T1000 (cell line): ENCODE measurements at regions not wholly inside any gene's neighbourhood (a gene's known extent, or its start where the extent isn't known, plus 50 kb on each side); places are given as distances from the start of the nearest gene placed in this dataset.
"Not testable (repeated sequence)": the region's sequence is repeated elsewhere in the genome, so short reads cannot be mapped to it uniquely, and the experiment has no call there.

Source experiments
- DNase-seq: peaks from one replicate; lab custom pipeline; 2025; ENCODE audit warnings: mixed read lengths; lab: John Stamatoyannopoulos, UW

DNA sequence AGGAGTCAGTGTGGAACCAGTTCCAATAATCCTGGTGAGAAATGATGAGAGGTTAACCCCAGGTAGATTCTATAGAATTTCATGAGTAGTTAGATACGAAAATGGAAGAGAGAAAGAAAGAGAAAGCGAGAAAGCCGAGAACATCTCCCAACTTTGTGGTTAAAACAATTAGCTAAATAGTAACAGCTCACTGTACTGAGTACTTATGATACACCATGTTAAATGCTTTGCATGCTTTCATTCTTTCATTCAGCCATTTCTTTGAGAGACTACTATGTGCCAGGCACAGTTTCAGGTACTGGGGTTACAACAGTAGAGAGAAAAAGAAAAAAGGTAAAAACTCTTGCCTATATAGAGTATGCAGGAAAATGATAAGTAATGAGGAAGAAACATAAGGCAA is 109.7 kb upstream of the SYT6 start:
- no peak for DNase-seq

DNA sequence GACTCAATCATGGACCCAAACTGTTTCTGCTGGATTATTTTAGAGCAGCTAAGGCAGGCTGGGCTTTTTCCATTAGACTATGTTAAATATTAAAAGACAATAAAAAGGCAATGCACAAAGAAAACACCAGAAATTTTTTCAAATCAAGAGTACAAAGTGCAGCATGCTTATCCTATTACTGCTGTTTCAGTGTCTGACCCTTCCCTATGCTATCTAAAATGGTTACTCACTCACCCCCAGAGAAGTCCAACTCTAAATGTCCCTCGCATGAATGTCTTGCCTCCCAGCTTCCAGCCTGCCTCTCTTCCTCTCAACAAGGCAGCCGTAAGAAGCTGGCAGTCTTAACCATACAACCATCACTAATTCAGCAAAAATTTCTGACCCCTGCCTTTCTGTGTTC is 108.7 kb upstream of the SYT6 start:
- DNase-seq: no peak

DNA sequence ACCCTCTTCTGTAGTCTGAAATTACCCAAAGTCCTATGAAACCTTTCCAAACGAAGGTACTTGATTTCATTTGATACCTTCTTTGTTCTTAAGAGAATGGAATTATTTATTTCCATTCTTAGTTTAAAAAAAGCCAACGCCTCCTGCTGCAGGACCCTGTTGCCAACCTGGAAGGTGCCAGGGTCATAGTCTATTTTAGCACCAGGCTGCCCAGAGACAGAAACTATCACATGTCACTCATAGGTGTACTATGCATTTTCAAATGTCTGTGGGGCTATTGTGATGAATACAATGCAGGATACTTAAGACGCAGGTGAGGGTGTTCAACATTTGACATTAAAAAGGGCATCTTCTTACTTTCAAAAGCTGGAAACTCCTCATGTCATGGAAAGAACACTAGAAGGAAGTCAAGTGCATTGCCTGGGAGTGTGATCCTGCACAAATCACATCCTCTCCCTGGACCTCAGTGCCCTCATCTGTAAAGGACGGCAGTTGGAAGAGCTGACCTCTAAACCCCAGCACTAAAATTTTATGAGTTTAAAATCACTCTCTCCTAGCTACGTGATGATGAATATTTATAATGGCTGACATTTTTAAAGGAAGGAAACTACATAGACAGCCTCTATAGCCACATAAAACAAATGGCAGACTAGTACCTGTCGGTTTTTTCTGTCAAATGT is 107.3 kb upstream of the SYT6 start:
- DNase-seq: no peak

DNA sequence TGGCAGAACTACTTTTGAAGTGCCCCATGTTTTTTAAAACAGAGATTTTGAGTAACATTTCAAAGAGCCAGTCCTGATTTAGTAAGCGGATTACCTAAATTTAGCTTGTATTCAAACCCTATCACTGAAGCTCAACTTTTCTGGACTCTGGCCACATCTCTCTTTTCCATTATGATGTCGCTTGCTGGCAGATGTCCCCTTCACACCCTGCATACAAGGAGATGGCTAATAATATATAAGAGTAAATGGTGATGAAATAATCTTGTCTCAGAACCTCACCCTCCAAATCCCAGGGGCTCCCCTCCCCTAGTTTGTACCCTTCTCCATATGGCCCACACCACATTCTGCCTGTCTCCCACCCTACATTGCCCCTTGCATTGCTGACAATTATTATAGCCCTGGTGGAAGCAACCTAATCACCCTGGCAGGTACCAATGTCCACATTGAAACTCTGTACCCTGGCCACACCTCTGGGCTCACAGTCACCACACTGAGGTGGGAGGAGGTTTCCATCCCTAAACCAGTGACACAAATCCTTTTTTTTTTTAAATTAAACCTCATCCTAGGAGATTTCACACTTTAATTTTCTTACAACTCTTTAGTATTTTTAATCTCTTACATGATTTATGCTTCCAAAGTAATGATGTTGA is 106.0 kb upstream of the SYT6 start:
- DNase-seq: no peak

DNA sequence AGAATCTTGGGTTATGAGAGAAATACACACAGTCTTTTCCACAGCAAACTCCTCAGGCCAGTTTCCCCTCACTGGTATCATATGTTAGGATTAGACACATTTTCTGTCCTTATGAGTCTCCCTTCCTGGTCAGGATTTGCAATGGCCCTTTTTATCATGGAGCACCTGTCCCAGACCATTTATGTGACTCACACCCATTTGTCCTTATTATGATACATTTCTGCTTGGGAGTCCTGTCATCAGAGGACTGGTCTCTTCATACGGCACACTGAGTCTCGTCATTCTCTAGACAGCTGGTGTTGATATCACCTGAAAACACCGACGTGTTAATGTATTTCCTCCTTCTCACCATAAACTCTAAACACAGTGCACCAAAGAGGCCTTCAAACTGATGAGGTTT is 105.0 kb upstream of the SYT6 start:
- DNase-seq: no peak

DNA sequence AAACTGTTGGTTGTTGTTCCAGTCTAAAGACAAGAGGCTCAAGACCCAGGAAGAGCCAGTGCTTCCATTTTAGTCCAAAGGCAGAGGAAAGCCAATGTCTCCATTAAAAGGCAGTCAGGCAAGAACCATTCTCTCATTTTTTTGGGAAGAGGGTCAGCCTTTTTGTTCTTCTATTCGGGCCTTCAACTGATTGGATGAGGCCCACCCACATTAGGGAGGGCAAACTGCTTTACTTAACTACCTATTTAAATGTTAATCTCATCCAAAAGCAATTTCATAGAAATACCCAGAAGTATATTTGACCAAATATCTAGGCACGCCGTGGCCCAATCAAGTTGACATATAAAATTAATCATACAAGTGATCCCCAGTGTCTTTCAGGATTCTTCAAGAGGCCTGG is 104.4 kb upstream of the SYT6 start:
- no peak for DNase-seq

DNA sequence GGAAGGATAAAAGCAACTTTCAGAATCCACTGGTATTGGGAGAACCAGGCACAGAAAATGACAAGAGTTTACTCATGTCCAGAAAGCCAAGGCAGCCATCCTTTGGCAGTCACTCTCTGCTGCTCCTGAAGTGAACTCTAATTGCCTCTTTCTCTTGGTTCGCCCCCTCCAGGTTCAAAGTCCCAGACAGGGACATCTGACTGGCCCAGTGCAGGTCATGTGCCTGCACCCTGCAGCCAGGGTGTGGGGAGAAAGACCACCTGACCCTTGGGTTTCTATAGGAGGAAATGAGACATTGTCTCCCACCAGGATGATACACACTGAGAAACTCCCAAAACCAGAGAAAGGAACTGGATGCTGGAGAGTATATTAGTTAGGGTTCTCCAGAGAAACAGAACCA is 103.9 kb upstream of the SYT6 start:
- no peak for DNase-seq

DNA sequence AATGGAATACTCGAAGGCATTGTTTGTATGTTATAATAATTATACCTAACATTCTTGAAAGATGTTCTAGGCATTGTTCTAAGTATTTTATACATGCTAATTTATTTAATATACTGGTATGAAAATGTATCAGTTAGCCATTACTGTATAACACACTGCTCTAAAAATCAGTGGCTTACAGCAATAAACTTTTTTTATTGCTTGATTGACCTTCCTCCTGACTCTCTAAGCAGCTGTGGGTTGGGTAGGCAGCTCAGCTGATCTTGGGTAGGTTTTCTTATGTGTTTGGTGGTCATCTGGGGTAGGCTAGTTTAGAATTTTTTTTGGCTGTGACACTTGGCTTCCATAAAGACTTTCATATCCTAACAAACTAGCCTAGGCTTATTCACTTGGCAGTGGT is 100.2 kb upstream of the SYT6 start:
- no peak for DNase-seq

DNA sequence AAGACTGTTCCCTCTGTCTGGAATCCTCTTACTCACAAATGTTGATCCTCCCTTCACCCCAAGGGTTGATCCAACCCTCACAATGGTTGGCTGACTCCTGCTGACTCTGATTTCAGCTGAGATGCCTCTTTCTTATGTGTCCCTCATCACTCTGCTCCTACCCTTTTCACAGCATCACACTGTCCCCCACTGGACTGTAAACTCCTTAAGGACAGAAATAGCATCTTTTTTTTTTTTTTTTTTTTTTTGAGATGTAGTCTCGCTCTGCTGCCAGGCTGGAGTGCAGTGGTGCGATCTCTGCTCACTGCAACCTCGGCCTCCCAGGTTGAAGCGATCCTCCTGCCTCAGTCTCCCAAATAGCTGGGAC is 97.9 kb upstream of the SYT6 start:
- DNase-seq: no peak

DNA sequence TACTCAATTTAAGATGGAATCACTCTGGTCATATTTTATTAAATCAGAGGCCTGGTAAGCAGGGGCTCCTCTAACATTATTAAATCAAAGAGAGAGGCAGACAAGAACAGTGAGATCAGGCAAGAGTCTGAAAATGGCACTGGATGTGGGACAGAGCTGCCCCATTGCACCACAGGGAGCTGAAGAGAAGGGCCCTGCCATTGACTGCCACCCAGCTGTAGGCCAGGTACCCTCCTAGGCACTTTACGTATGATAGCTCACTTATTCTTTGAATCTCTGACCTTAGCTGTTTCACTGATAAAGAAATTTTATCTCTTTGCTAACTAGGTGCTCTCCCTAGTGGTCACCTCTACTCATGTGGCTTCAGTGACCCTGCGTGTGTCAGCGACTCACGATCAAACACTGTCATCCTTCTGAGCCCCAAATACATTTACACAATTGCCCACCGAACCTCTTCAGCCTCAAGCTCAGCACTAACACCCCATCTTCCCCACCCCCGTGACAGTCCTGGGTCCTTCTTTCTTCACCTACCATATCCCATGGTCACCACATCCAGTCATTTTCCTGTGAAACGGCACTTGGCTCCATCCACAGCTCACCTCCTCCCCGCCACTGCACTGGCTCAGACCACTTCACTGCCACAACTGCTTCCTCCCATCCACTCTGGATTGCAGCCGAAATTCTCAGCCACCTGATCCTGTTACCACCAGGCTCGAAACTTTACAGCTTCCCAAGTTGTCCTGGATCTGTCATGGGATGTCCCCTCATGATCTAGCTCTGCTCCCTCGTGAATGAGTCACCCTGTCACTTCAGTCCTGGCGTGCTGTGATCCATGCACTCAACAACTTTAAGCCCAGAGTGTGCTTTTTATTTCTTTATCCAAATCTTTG is 97.3 kb upstream of the SYT6 start:
- no peak for DNase-seq

DNA sequence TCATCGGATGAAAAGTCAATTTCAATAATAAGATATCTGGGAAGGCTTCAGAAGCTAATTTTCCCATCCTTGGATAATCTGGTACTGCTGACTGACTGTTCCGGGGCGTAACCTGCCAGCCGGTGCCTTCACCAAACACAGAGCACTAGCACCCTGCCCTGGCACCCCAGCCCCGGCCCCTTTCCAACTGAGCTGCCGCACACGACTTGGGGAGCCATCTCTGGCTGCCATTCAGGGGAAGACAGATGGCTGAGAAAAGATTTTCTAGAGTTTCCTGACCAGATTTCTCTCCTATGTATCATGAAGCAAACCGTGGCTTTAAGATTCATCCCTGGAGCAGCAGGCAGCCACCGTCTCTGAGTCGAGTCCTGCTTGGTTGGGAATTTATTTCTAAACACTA is 96.0 kb upstream of the SYT6 start:
- DNase-seq: no peak

DNA sequence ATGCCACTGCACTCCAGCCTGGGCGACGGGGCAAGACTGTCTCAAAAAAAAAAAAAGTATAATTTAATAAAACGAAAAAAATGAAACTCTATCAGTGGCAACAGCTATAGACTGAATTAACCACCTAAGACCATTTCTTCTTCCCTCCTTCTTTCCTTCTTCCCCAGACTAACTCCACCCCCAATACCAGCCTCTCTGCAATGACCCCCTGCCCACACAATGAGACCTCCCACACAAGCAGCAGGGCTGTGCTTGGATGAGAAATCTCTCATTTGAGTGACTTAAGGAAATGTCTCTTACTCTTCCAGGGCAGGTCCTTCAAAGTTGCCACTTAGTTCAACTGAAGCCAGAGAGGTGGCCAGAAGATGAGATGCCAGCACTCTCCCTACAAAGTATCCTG is 94.5 kb upstream of the SYT6 start:
- no peak for DNase-seq

DNA sequence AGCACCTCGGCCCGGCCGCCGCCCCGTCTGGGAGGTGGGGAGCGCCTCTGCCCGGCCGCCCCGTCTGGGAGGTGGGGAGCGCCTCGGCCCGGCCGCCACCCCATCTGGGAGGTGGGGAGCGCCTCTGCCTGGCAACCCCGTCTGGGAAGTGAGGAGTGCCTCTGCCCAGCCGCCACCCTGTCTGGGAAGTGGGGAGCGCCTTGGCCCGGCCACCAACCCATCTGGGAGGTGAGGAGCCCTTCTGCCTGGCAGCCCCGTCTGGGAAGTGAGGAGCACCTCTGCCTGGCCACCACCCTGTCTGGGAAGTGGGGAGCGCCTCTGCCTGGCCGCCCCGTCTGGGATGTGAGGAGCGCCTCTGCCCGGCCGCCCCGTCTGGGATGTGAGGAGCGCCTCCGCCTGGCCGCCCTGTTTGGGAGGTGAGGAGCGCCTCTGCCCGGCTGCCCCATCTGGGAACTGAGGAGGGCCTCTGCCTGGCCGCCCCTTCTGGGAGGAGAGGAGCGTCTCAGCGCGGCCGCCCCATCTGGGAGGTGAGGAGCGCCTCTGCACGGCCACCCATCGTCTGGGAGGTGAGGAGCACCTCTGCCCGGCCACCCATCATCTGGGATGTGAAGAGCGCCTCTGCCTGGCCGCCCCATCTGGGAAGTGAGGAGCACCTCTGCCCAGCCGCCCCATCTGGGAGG is 89.0 kb upstream of the SYT6 start:
- DNase-seq: not testable (repeated sequence)

DNA sequence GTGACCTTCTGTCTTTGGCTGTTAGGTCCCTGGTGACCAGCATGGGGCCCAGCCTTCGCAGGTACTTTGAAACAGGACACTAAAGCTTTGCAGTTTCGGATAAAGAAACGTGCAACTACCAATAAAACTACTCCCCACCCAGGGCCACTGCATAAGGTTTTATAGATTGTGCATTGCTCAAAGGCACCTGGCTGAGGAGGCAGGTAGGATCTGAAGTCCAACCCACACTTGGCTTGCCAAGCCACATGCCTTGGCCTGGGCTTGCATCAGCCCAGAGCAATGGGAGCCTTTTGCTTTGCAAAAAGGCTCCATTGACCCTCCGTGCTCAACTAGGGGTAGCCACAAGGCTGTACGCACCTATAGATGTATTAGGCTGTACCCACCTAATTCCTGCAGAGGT is 84.4 kb upstream of the SYT6 start:
- no peak for DNase-seq

DNA sequence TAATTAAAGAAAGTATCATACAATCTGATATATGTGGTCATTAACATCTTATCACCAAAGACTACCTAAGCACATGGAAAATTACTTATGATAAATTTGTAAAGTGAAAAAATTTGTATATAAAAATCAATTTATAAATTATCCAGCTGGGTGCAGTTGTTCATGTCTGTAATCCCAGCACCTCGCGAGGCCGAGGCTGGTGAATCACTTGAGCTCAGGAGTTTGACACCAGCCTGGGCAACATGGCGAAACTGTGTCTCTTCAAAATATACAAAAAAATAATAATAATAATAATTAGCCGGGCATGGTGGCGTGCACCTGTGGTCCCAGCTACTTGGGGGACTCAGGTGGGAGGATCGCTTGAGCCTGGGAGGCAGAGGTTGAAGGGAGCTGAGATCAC is 82.8 kb upstream of the SYT6 start:
- no peak for DNase-seq

DNA sequence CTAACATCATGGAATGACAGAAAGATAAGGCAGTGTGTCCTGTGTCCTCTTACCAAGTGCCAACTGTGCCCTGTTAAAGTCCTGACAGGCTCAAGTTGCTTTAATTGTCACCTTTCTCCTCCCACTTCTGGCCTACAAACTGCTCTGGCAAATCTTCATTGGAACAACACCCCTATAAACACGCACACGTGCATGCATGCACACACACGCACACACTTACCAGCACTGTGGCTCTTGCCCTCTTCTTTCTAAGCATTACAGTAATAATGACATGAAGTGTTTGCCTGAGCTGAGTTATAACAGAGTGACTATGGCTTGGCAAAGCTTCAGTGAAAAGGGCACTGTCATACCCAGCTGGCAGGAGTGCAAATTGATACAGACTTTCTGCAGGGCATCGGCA is 82.3 kb upstream of the SYT6 start:
- no peak for DNase-seq

DNA sequence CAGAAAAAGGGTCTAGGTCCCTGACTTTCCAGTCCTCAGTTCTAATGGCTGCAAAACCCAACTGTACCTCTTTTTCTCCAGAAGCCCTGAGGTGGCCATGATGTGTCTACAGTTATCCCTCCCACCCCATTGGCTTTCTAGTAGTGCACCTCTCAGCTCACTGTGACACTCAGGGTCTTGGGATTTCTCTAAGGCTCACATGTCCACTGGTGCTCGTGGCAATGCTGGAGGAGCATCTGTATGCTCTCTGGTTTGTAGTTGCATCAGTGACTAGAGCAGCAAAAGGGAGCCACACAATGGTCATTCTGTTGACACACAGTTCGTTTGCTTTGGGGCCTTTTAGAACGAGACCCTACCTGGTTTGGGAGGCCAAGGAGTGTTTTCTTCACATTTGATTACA is 81.6 kb upstream of the SYT6 start:
- no peak for DNase-seq

DNA sequence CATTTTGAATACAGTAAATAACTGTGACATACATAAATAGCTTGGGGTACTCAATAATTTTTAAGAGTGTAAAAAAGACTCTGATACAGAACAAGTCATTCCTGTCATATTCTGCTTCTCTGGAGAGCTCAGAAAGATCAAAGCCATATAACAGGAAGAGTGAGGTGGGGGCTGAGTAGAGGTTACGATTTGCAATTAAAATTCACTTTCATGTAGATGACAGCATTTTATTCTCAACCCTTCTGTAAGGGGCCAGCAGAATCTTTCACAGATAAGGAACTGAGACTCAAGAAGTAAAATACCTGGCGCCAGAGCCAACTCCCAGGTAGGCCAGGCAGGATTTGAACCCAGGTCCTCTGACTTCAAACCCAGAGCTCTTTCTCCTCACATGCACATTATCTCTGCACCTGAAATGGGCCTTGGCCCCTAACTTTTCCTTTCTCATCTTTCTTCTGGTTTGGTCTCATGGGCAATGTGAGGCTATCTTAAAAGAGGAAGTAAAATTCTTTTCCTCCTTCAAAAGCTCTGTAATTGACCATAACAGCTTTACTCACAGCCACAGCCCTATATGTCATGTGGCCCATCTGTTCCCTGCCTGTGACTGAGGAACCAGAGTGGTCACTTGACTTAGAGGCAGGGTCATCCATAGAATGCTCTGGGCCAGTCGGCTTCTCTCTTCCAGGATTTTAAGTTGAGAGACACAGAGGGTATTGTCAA is 80.9 kb upstream of the SYT6 start:
- no peak for DNase-seq

DNA sequence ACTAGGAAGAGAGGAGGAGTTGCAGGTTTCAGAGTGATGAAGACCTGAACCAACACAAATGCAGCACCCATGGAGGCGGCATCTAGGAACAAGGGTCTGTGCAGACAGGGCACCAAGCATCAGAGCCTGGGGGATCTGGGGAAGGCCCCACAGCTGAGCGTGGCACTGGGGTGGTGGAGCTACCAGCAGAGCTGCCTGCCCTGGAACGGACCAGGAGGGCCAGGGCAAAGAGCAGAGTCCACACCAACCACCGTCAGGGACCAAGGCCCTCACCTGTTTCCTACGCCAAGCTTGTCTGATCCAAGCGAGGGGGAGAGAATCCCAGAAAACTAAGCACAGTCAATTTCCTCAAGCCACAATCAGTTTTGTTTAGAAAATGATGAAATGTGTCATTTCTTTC is 79.0 kb upstream of the SYT6 start:
- no peak for DNase-seq

DNA sequence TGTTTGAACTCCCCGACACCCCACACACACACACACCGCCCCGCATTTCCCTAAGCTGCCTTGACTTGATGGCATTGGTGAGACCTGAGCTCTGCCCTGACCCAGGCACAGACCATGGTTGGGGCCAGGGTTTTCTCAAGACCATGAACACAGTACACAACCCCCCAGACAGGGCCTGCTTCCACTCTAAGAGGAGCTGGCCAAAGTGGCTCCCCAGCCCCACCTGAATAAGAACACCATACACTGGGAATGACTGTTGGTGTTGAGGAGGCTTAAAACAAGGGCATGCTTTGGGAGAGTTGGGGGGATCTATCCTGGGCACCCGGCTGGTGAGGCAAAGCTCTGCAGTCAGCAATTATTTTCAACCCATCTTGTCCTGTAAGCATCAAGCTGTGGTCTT is 77.6 kb upstream of the SYT6 start:
- no peak for DNase-seq

DNA sequence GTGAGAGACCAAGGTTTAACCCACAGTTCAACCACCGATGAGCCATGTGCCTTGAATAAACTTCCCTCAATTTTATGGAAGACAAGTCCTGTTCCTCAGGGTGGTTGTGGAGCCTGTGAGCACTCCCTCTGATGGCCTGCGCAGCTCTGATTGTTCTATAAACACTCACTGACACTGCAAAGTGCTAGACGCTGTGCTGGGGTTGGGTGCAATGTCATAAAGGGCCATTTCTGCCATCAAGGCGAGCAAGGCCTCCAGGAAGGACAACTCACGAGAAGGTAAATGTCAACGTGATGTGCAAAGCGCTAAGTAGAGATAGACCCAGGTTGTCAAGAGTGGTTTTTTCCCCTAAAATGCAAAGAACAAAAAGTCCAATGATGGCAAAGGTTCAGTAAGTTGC is 75.7 kb upstream of the SYT6 start:
- DNase-seq: no peak

DNA sequence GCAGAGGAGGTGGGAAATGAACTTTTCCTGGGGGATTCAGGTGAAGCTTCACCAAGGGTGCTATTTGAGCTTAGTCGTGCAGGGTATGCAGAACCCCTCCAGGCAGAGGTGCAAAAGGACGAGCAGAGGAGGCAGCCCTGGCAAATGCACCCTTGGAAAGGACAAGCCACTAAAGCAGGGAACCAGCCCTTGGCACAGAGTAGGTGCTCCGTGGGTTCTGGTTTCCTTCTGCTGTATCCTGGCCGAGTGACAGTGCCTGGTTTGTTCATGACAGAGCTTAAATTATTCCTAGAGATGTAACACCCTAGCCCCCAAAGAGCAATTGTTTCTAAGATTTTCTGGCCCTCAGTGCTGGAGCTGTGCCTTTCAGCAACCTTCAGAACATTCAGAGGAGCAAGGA is 73.4 kb upstream of the SYT6 start:
- DNase-seq: no peak
